ENCODE measurements at regions not wholly inside any gene's neighbourhood (a gene's known extent, or its start where the extent isn't known, plus 50 kb on each side); places are given as distances from the start of the nearest gene placed in this dataset.
"Not testable (repeated sequence)": the region's sequence is repeated elsewhere in the genome, so short reads cannot be mapped to it uniquely, and the experiment has no call there.

GRCh38 chr12:112686373-112686772 lies 105.2 kb upstream of the RPH3A start:
- no peak overlapping the region for H2AFZ ChIP-seq (ENCODE audit: low read depth, low read length)
- H3K36me3 ChIP-seq (replicated peaks; ENCODE audit: low read depth, low read length), result no peaks in the 10 kb centered on the region
- H3K27ac ChIP-seq (ENCODE audit: low read length), result no peak overlapping the region
- no peak overlapping the region for H3K4me2 ChIP-seq (ENCODE audit: low read length)
- H3K27me3 ChIP-seq (ENCODE audit: low read depth, low read length), result peaks cover 59% of the 10 kb centered on the region
- H3K79me2 ChIP-seq (ENCODE audit: low read length), result no peaks in the 10 kb centered on the region
- no peaks in the 10 kb centered on the region for H3K9me3 ChIP-seq (ENCODE audit: insufficient read depth, low read length)
- no peaks in the 10 kb centered on the region for H3K4me1 ChIP-seq (ENCODE audit: low read length)
- H4K20me1 ChIP-seq (ENCODE audit: insufficient read depth, low read length), result 0 out of 2 replicates have a peak, but pooled peaks cover 3% of the 10 kb centered on the region
- TF ChIP-seq EZH2phosphoT487 (IDR thresholded peaks at IDR 0.05; ENCODE audit: low read depth) (no peak), CTCF (IDR thresholded peaks at IDR 0.05; ENCODE audit: low read depth, low read length) (no peak)
- H3K9ac ChIP-seq (ENCODE audit: low read length), result no peak overlapping the region
- H3K4me3 ChIP-seq (ENCODE audit: low read length), result no peak overlapping the region

- Histone ChIP-seq H3K4me2 (ENCODE audit: low read length) (no peak overlapping the region), H3K4me1 (ENCODE audit: low read length) (no peaks in the 10 kb centered on the region), H3K27ac (ENCODE audit: low read length) (no peak overlapping the region), H3K9ac (ENCODE audit: low read length) (no peak overlapping the region), H3K4me3 (ENCODE audit: low read length) (no peak overlapping the region), H3K27me3 (ENCODE audit: low read depth, low read length) (peaks cover 14% of the 10 kb centered on the region), H4K20me1 (ENCODE audit: insufficient read depth, low read length) (no peaks in the 10 kb centered on the region), H3K9me3 (ENCODE audit: insufficient read depth, low read length) (no peaks in the 10 kb centered on the region), H3K36me3 (replicated peaks; ENCODE audit: low read depth, low read length) (no peaks in the 10 kb centered on the region), H2AFZ (ENCODE audit: low read depth, low read length) (no peak overlapping the region), H3K79me2 (ENCODE audit: low read length) (no peaks in the 10 kb centered on the region)
- no peak for TF ChIP-seq CTCF (IDR thresholded peaks at IDR 0.05; ENCODE audit: low read depth, low read length)
- TF ChIP-seq EZH2phosphoT487 (IDR thresholded peaks at IDR 0.05; ENCODE audit: low read depth), result no peak
Measured at GRCh38 chr12:112694065-112694464, 97.5 kb upstream of the RPH3A start.

- not testable (repeated sequence) for H3K9ac ChIP-seq (ENCODE audit: low read length); H3K79me2 ChIP-seq (ENCODE audit: low read length); H2AFZ ChIP-seq (ENCODE audit: low read depth, low read length); H3K9me3 ChIP-seq (ENCODE audit: insufficient read depth, low read length); H3K4me3 ChIP-seq (ENCODE audit: low read length); H3K36me3 ChIP-seq (replicated peaks; ENCODE audit: low read depth, low read length); H4K20me1 ChIP-seq (ENCODE audit: insufficient read depth, low read length); H3K27ac ChIP-seq (ENCODE audit: low read length); H3K4me1 ChIP-seq (ENCODE audit: low read length); H3K4me2 ChIP-seq (ENCODE audit: low read length)
- H3K27me3 ChIP-seq (ENCODE audit: low read depth, low read length), result peaks cover 23% of the 10 kb centered on the region
Measured at GRCh38 chr12:112697441-112697840, 94.1 kb upstream of the RPH3A start.

- H3K9me3 ChIP-seq (ENCODE audit: insufficient read depth, low read length), result no peaks in the 10 kb centered on the region
- no peak overlapping the region for H3K27ac ChIP-seq (ENCODE audit: low read length)
- no peaks in the 10 kb centered on the region for H3K36me3 ChIP-seq (replicated peaks; ENCODE audit: low read depth, low read length)
- H3K9ac ChIP-seq (ENCODE audit: low read length), result no peak overlapping the region
- no peak overlapping the region for H3K4me3 ChIP-seq (ENCODE audit: low read length)
- H3K4me2 ChIP-seq (ENCODE audit: low read length), result no peak overlapping the region
- H3K79me2 ChIP-seq (ENCODE audit: low read length), result no peaks in the 10 kb centered on the region
- H3K4me1 ChIP-seq (ENCODE audit: low read length), result no peaks in the 10 kb centered on the region
- H3K27me3 ChIP-seq (ENCODE audit: low read depth, low read length), result peaks cover 46% of the 10 kb centered on the region
- no peaks in the 10 kb centered on the region for H4K20me1 ChIP-seq (ENCODE audit: insufficient read depth, low read length)
- no peak overlapping the region for H2AFZ ChIP-seq (ENCODE audit: low read depth, low read length)
- TF ChIP-seq CTCF (IDR thresholded peaks at IDR 0.05; ENCODE audit: low read depth, low read length) (no peak), EZH2phosphoT487 (IDR thresholded peaks at IDR 0.05; ENCODE audit: low read depth) (no peak)
Measured at GRCh38 chr12:112705037-112705632, 86.4 kb upstream of the RPH3A start.
